ENCODE measurements at regions not wholly inside any gene's neighbourhood (a gene's known extent, or its start where the extent isn't known, plus 50 kb on each side); places are given as distances from the start of the nearest gene placed in this dataset.

GRCh38 chr4:12178614-12179610 is 750.2 kb upstream of the HS3ST1 start:
- Histone ChIP-seq H2AFZ (ENCODE audit: insufficient read depth, low read depth, low read length, poor library complexity, severe bottlenecking) (no peak overlapping the region), H3K27me3 (ENCODE audit: control insufficient read depth in 2 of 2, insufficient read depth in 2 of 2, low read length in 2 of 2) (no peaks in the 10 kb centered on the region), H3K36me3 (replicated peaks in 1 of 2; ENCODE audit: control insufficient read depth in 1 of 2, insufficient read depth in 2 of 2, low read length in 2 of 2) (no peaks in the 10 kb centered on the region), H4K20me1 (ENCODE audit: insufficient read depth, low read length) (no peaks in the 10 kb centered on the region), H3K79me2 (ENCODE audit: insufficient read depth, low read length) (no peaks in the 10 kb centered on the region), H3K9ac (ENCODE audit: insufficient read depth, low read length, poor library complexity, severe bottlenecking) (no peak overlapping the region), H3K4me2 (replicated peaks; ENCODE audit: extremely low read depth, low read length, poor library complexity, severe bottlenecking) (no peak overlapping the region), H3K27ac (ENCODE audit: low read depth in 1 of 2, low read length in 2 of 2) (no peak overlapping the region), H3K9me3 (replicated peaks in 1 of 2; ENCODE audit: control insufficient read depth in 1 of 2, insufficient read depth in 1 of 2, low read length in 2 of 2) (no peaks in the 10 kb centered on the region), H3K4me1 (ENCODE audit: control insufficient read depth in 1 of 2, insufficient read depth in 2 of 2, low read length in 2 of 2) (no peaks in the 10 kb centered on the region), H3K4me3 (replicated peaks in 1 of 3; ENCODE audit: low read depth in 2 of 3, low read length in 3 of 3) (no peak overlapping the region)
- H3K27ac Mint-ChIP-seq: no peak overlapping the region
- intact Hi-C loops (cut with micrococcal nuclease): no loop called here
- H3K36me3 Mint-ChIP-seq: no peaks in the 10 kb centered on the region
- 90% methylated on average over 9 of the region's 11 CpGs for WGBS (ENCODE audit: insufficient coverage)
- no peak overlapping the region for H3K4me3 Mint-ChIP-seq
- TF ChIP-seq CTCF (IDR thresholded peaks at IDR 0.05): no peak
- H3K27me3 Mint-ChIP-seq (ENCODE audit: low read depth in 3 of 3): no peaks in the 10 kb centered on the region
- no peaks in the 10 kb centered on the region for H3K4me1 Mint-ChIP-seq
- no peak for DNase-seq
- H3K9me3 Mint-ChIP-seq: peaks cover 0 to 6% (median 2%) of the 10 kb centered on the region in 7 donors

- no peak for DNase-seq
- H3K4me3 Mint-ChIP-seq: no peak overlapping the region
- intact Hi-C loops (cut with micrococcal nuclease): no loop called here
- H3K27ac Mint-ChIP-seq: no peak overlapping the region
- no peaks in the 10 kb centered on the region for H3K27me3 ChIP-seq (ENCODE audit: control insufficient read depth in 2 of 2, insufficient read depth in 2 of 2, low read length in 2 of 2)
- no peaks in the 10 kb centered on the region for H3K36me3 Mint-ChIP-seq
- no peaks in the 10 kb centered on the region for H3K36me3 ChIP-seq (replicated peaks in 1 of 2; ENCODE audit: control insufficient read depth in 1 of 2, insufficient read depth in 2 of 2, low read length in 2 of 2)
- H3K4me1 Mint-ChIP-seq: no peaks in the 10 kb centered on the region
- no peaks in the 10 kb centered on the region for H3K79me2 ChIP-seq (ENCODE audit: insufficient read depth, low read length)
- no peaks in the 10 kb centered on the region for H3K9me3 ChIP-seq (replicated peaks in 1 of 2; ENCODE audit: control insufficient read depth in 1 of 2, insufficient read depth in 1 of 2, low read length in 2 of 2)
- no peak overlapping the region for H3K9ac ChIP-seq (ENCODE audit: insufficient read depth, low read length, poor library complexity, severe bottlenecking)
- peaks cover 0 to 5% (median 0%) of the 10 kb centered on the region in 7 donors for H3K9me3 Mint-ChIP-seq
- H3K4me3 ChIP-seq (replicated peaks in 1 of 3; ENCODE audit: low read depth in 2 of 3, low read length in 3 of 3): no peak overlapping the region
- H3K4me1 ChIP-seq (ENCODE audit: control insufficient read depth in 1 of 2, insufficient read depth in 2 of 2, low read length in 2 of 2): no peaks in the 10 kb centered on the region
- H2AFZ ChIP-seq (ENCODE audit: insufficient read depth, low read depth, low read length, poor library complexity, severe bottlenecking): no peak overlapping the region
- WGBS (ENCODE audit: insufficient coverage): no CpG with 5 or more reads among the region's 2 CpGs
- TF ChIP-seq CTCF (IDR thresholded peaks at IDR 0.05): no peak
- no peaks in the 10 kb centered on the region for H3K27me3 Mint-ChIP-seq (ENCODE audit: low read depth in 3 of 3)
- no peaks in the 10 kb centered on the region for H4K20me1 ChIP-seq (ENCODE audit: insufficient read depth, low read length)
- no peak overlapping the region for H3K4me2 ChIP-seq (replicated peaks; ENCODE audit: extremely low read depth, low read length, poor library complexity, severe bottlenecking)
- no peak overlapping the region for H3K27ac ChIP-seq (ENCODE audit: low read depth in 1 of 2, low read length in 2 of 2)
Observed at GRCh38 chr4:12177416-12177815, 748.7 kb upstream of the HS3ST1 start.
